HUDEP-2 (cell line): ENCODE measurements at regions not wholly inside any gene's neighbourhood (a gene's known extent, or its start where the extent isn't known, plus 50 kb on each side); places are given as distances from the start of the nearest gene placed in this dataset.
A peak's percentile ranks its signal among the peaks of the same experiment; 100 is the strongest.

Experiments
- DNase-seq, 76 experiments: peaks; one replicate each; lab custom pipeline; 2025; ENCODE audit not compliant: unreplicated experiment in 76 of 76; lab: John Stamatoyannopoulos, UW

- DNase-seq: no peak
These were observed 307.2 kb downstream of the SNX13 start for GRCh38 chr7:17633067-17633466.

GRCh38 chr7:17638727-17639126, 301.6 kb downstream of the SNX13 start:
- no peak for DNase-seq

GRCh38 chr7:17640730-17641377, 299.4 kb downstream of the SNX13 start:
- peak in 23 of 76 experiments; percentile 1 to 46 (median 10) for DNase-seq

GRCh38 chr7:17645500-17645899, 294.8 kb downstream of the SNX13 start:
- no peak for DNase-seq

GRCh38 chr7:17646253-17646956, 293.9 kb downstream of the SNX13 start:
- no peak for DNase-seq

- DNase-seq: no peak
These were observed 289.0 kb downstream of the SNX13 start for GRCh38 chr7:17651341-17651740.

GRCh38 chr7:17651863-17652385, 288.4 kb downstream of the SNX13 start:
- no peak for DNase-seq

- no peak for DNase-seq
These were observed 285.4 kb downstream of the SNX13 start for GRCh38 chr7:17654940-17655339.

GRCh38 chr7:17659126-17659525, 281.2 kb downstream of the SNX13 start:
- peak in 1 of 76 experiments; percentile 2 for DNase-seq

- DNase-seq: no peak
These were observed 280.2 kb downstream of the SNX13 start for GRCh38 chr7:17660116-17660515.

GRCh38 chr7:17661982-17662585, 278.2 kb downstream of the SNX13 start:
- no peak for DNase-seq

GRCh38 chr7:17663061-17663675, 277.1 kb downstream of the SNX13 start:
- no peak for DNase-seq

- DNase-seq: no peak
These were observed 275.3 kb downstream of the SNX13 start for GRCh38 chr7:17665029-17665428.

- DNase-seq: no peak
These were observed 272.2 kb downstream of the SNX13 start for GRCh38 chr7:17668122-17668521.

- no peak for DNase-seq
These were observed 271.1 kb downstream of the SNX13 start for GRCh38 chr7:17669204-17669603.

- no peak for DNase-seq
These were observed 268.3 kb downstream of the SNX13 start for GRCh38 chr7:17671956-17672355.

- DNase-seq: no peak
These were observed 267.5 kb downstream of the SNX13 start for GRCh38 chr7:17672783-17673182.

GRCh38 chr7:17674166-17674942, 265.9 kb downstream of the SNX13 start:
- no peak for DNase-seq

- no peak for DNase-seq
These were observed 265.2 kb downstream of the SNX13 start for GRCh38 chr7:17674943-17675608.

GRCh38 chr7:17677408-17677807, 262.9 kb downstream of the SNX13 start:
- DNase-seq: no peak
